ENCODE measurements at regions not wholly inside any gene's neighbourhood (a gene's known extent, or its start where the extent isn't known, plus 50 kb on each side); places are given as distances from the start of the nearest gene placed in this dataset.
"Not testable (repeated sequence)": the region's sequence is repeated elsewhere in the genome, so short reads cannot be mapped to it uniquely, and the experiment has no call there.

GRCh38 chr2:76172154-76172595 is 461.5 kb upstream of the GCFC2 start:
- H3K4me3 Mint-ChIP-seq; H3K4me1 Mint-ChIP-seq; DNase-seq; H3K4me2 ChIP-seq (replicated peaks; ENCODE audit: extremely low read depth, low read length, poor library complexity, severe bottlenecking); H3K27ac ChIP-seq (ENCODE audit: low read depth in 1 of 2, low read length in 2 of 2); H3K27me3 Mint-ChIP-seq (ENCODE audit: low read depth in 3 of 3); H3K27me3 ChIP-seq (ENCODE audit: control insufficient read depth in 2 of 2, insufficient read depth in 2 of 2, low read length in 2 of 2); H3K9ac ChIP-seq (ENCODE audit: insufficient read depth, low read length, poor library complexity, severe bottlenecking); H2AFZ ChIP-seq (ENCODE audit: insufficient read depth, low read depth, low read length, poor library complexity, severe bottlenecking); H3K9me3 ChIP-seq (replicated peaks in 1 of 2; ENCODE audit: control insufficient read depth in 1 of 2, insufficient read depth in 1 of 2, low read length in 2 of 2); H3K36me3 ChIP-seq (replicated peaks in 1 of 2; ENCODE audit: control insufficient read depth in 1 of 2, insufficient read depth in 2 of 2, low read length in 2 of 2); H3K36me3 Mint-ChIP-seq; H3K27ac Mint-ChIP-seq; H3K4me1 ChIP-seq (ENCODE audit: control insufficient read depth in 1 of 2, insufficient read depth in 2 of 2, low read length in 2 of 2); H3K79me2 ChIP-seq (ENCODE audit: insufficient read depth, low read length); H3K4me3 ChIP-seq (replicated peaks in 1 of 3; ENCODE audit: low read depth in 2 of 3, low read length in 3 of 3); H4K20me1 ChIP-seq (ENCODE audit: insufficient read depth, low read length); intact Hi-C loops (cut with micrococcal nuclease): not testable (repeated sequence)
- H3K9me3 Mint-ChIP-seq = peaks cover 3 to 17% (median 7%) of the 10 kb centered on the region in 7 donors

GRCh38 chr2:76170856-76171255 is 460.1 kb upstream of the GCFC2 start:
- TF ChIP-seq CTCF (IDR thresholded peaks at IDR 0.05) = no peak
- peaks cover 0 to 1% (median 0%) of the 10 kb centered on the region in 3 donors for H3K27me3 Mint-ChIP-seq (ENCODE audit: low read depth in 3 of 3)
- peaks cover 0 to 15% (median 4%) of the 10 kb centered on the region in 7 donors for H3K9me3 Mint-ChIP-seq
- Histone ChIP-seq H3K27ac (ENCODE audit: low read depth in 1 of 2, low read length in 2 of 2) (no peak overlapping the region), H3K9me3 (replicated peaks in 1 of 2; ENCODE audit: control insufficient read depth in 1 of 2, insufficient read depth in 1 of 2, low read length in 2 of 2) (peaks cover 0 to 6% of the 10 kb centered on the region in 2 donors), H3K27me3 (ENCODE audit: control insufficient read depth in 2 of 2, insufficient read depth in 2 of 2, low read length in 2 of 2) (no peaks in the 10 kb centered on the region), H3K4me1 (ENCODE audit: control insufficient read depth in 1 of 2, insufficient read depth in 2 of 2, low read length in 2 of 2) (no peaks in the 10 kb centered on the region), H3K36me3 (replicated peaks in 1 of 2; ENCODE audit: control insufficient read depth in 1 of 2, insufficient read depth in 2 of 2, low read length in 2 of 2) (no peaks in the 10 kb centered on the region), H3K4me2 (replicated peaks; ENCODE audit: extremely low read depth, low read length, poor library complexity, severe bottlenecking) (no peak overlapping the region), H2AFZ (ENCODE audit: insufficient read depth, low read depth, low read length, poor library complexity, severe bottlenecking) (no peak overlapping the region), H3K4me3 (replicated peaks in 1 of 3; ENCODE audit: low read depth in 2 of 3, low read length in 3 of 3) (no peak overlapping the region), H3K79me2 (ENCODE audit: insufficient read depth, low read length) (no peaks in the 10 kb centered on the region), H3K9ac (ENCODE audit: insufficient read depth, low read length, poor library complexity, severe bottlenecking) (no peak overlapping the region), H4K20me1 (ENCODE audit: insufficient read depth, low read length) (no peaks in the 10 kb centered on the region)
- no peaks in the 10 kb centered on the region for H3K36me3 Mint-ChIP-seq
- no peak overlapping the region for H3K27ac Mint-ChIP-seq
- H3K4me1 Mint-ChIP-seq = no peaks in the 10 kb centered on the region
- H3K4me3 Mint-ChIP-seq = no peak overlapping the region
- no peak for DNase-seq
- intact Hi-C loops (cut with micrococcal nuclease) = no loop called here
- 67% methylated on average over 1 of the region's 2 CpGs for WGBS (ENCODE audit: insufficient coverage)
